ENCODE measurements at regions not wholly inside any gene's neighbourhood (a gene's known extent, or its start where the extent isn't known, plus 50 kb on each side); places are given as distances from the start of the nearest gene placed in this dataset.

GRCh38 chr3:194225988-194226663, 90.2 kb downstream of the HES1 start:
- TF ChIP-seq GATA3 (IDR thresholded peaks at IDR 0.05; ENCODE audit: low read depth, low read length) (no peak), GATA2 (IDR thresholded peaks at IDR 0.05; ENCODE audit: low read depth, low read length) (no peak)

GRCh38 chr3:194231929-194232832, 96.2 kb downstream of the HES1 start:
- TF ChIP-seq GATA2 (IDR thresholded peaks at IDR 0.05; ENCODE audit: low read depth, low read length) (no peak), GATA3 (IDR thresholded peaks at IDR 0.05; ENCODE audit: low read depth, low read length) (no peak)

GRCh38 chr3:194233150-194233549, 97.2 kb downstream of the HES1 start:
- TF ChIP-seq GATA3 (IDR thresholded peaks at IDR 0.05; ENCODE audit: low read depth, low read length) (no peak), GATA2 (IDR thresholded peaks at IDR 0.05; ENCODE audit: low read depth, low read length) (no peak)

GRCh38 chr3:194235160-194235559, 99.2 kb downstream of the HES1 start:
- TF ChIP-seq GATA3 (IDR thresholded peaks at IDR 0.05; ENCODE audit: low read depth, low read length) (no peak), GATA2 (IDR thresholded peaks at IDR 0.05; ENCODE audit: low read depth, low read length) (no peak)

GRCh38 chr3:194237110-194237509, 101.2 kb downstream of the HES1 start:
- TF ChIP-seq GATA2 (IDR thresholded peaks at IDR 0.05; ENCODE audit: low read depth, low read length) = no peak
- TF ChIP-seq GATA3 (IDR thresholded peaks at IDR 0.05; ENCODE audit: low read depth, low read length) = no peak

- TF ChIP-seq GATA3 (IDR thresholded peaks at IDR 0.05; ENCODE audit: low read depth, low read length) = no peak
- no peak for TF ChIP-seq GATA2 (IDR thresholded peaks at IDR 0.05; ENCODE audit: low read depth, low read length)
Measured at GRCh38 chr3:194240766-194241165, 104.8 kb downstream of the HES1 start.

- TF ChIP-seq GATA3 (IDR thresholded peaks at IDR 0.05; ENCODE audit: low read depth, low read length) = no peak
Measured at GRCh38 chr3:194243172-194243837, 107.4 kb downstream of the HES1 start.

- TF ChIP-seq GATA3 (IDR thresholded peaks at IDR 0.05; ENCODE audit: low read depth, low read length) (no peak), GATA2 (IDR thresholded peaks at IDR 0.05; ENCODE audit: low read depth, low read length) (no peak)
Measured at GRCh38 chr3:194244167-194244566, 107.0 kb downstream of the CPN2 start.

- no peak for TF ChIP-seq GATA3 (IDR thresholded peaks at IDR 0.05; ENCODE audit: low read depth, low read length)
- no peak for TF ChIP-seq GATA2 (IDR thresholded peaks at IDR 0.05; ENCODE audit: low read depth, low read length)
Measured at GRCh38 chr3:194245474-194245873, 105.7 kb downstream of the CPN2 start.

- TF ChIP-seq GATA2 (IDR thresholded peaks at IDR 0.05; ENCODE audit: low read depth, low read length) (no peak), GATA3 (IDR thresholded peaks at IDR 0.05; ENCODE audit: low read depth, low read length) (no peak)
Measured at GRCh38 chr3:194245975-194246561, 105.1 kb downstream of the CPN2 start.

- TF ChIP-seq GATA2 (IDR thresholded peaks at IDR 0.05; ENCODE audit: low read depth, low read length) = no peak
- no peak for TF ChIP-seq GATA3 (IDR thresholded peaks at IDR 0.05; ENCODE audit: low read depth, low read length)
Measured at GRCh38 chr3:194246709-194247349, 104.3 kb downstream of the CPN2 start.

- TF ChIP-seq GATA3 (IDR thresholded peaks at IDR 0.05; ENCODE audit: low read depth, low read length) (no peak), GATA2 (IDR thresholded peaks at IDR 0.05; ENCODE audit: low read depth, low read length) (no peak)
Measured at GRCh38 chr3:194247350-194247740, 103.8 kb downstream of the CPN2 start.

- TF ChIP-seq GATA3 (IDR thresholded peaks at IDR 0.05; ENCODE audit: low read depth, low read length) = no peak
- TF ChIP-seq GATA2 (IDR thresholded peaks at IDR 0.05; ENCODE audit: low read depth, low read length) = no peak
Measured at GRCh38 chr3:194249323-194250097, 101.6 kb downstream of the CPN2 start.

Measured in SH-SY5Y (cell line).